Parathyroid adenoma (tissue), 2 donors: ENCODE measurements at regions not wholly inside any gene's neighbourhood (a gene's known extent, or its start where the extent isn't known, plus 50 kb on each side); places are given as distances from the start of the nearest gene placed in this dataset.

ENCODE experiments used
- H2AFZ ChIP-seq: fragments of 300-600 bp; sonication (generic); one replicate; pipeline ENCODE4 v1.7.0; 2017; ENCODE audit warnings: antibody characterized with exemption, mild to moderate bottlenecking
- H3K27ac ChIP-seq: fragments of 300-600 bp; sonication (generic); one replicate; pipeline ENCODE4 v1.7.0; 2017
- H3K27me3 ChIP-seq: fragments of 300-600 bp; sonication (generic); one replicate; pipeline ENCODE4 v1.7.0; 2017; ENCODE audit warnings: low read length; ENCODE audit not compliant: control insufficient read depth, insufficient read depth
- H3K36me3 ChIP-seq: fragments of 300-600 bp; sonication (generic); one replicate; pipeline ENCODE4 v1.7.0; 2017; ENCODE audit warnings: low read length; ENCODE audit not compliant: control insufficient read depth, insufficient read depth
- H3K4me1 ChIP-seq: fragments of 300-600 bp; sonication (generic); one replicate; pipeline ENCODE4 v1.7.0; 2017; ENCODE audit warnings: control low read depth
- H3K4me2 ChIP-seq: fragments of 300-600 bp; sonication (generic); one replicate; pipeline ENCODE4 v1.7.0; 2017; ENCODE audit warnings: low read length
- H3K4me3 ChIP-seq: fragments of 300-600 bp; sonication (generic); one replicate; pipeline ENCODE4 v1.7.0; 2017; ENCODE audit warnings: low read depth, low read length
- H3K79me2 ChIP-seq: fragments of 300-600 bp; sonication (generic); one replicate; pipeline ENCODE4 v1.7.0; 2017; ENCODE audit warnings: control low read depth
- H3K9ac ChIP-seq: fragments of 300-600 bp; sonication (generic); one replicate; pipeline ENCODE4 v1.7.0; 2017; ENCODE audit warnings: mild to moderate bottlenecking
- H3K9me3 ChIP-seq: fragments of 300-600 bp; sonication (generic); one replicate; pipeline ENCODE4 v1.7.0; 2017; ENCODE audit warnings: low read length; ENCODE audit not compliant: control insufficient read depth
- CTCF ChIP-seq: fragments of 300-600 bp; sonication (generic); IDR thresholded peaks from one replicate; pipeline ENCODE4 v1.7.0; 2017; ENCODE audit warnings: antibody characterized with exemption, mild to moderate bottlenecking
- donor health status: primary hyperparathyroidism.

- H3K36me3 ChIP-seq = no peaks in the 10 kb centered on the region
- peaks cover 32% of the 10 kb centered on the region for H3K79me2 ChIP-seq
- no peak overlapping the region for H3K4me2 ChIP-seq
- H2AFZ ChIP-seq = no peak overlapping the region
- H3K4me1 ChIP-seq = peaks cover 18% of the 10 kb centered on the region
- no peak overlapping the region for H3K4me3 ChIP-seq
- no peaks in the 10 kb centered on the region for H3K9me3 ChIP-seq
- no peak overlapping the region for H3K9ac ChIP-seq
- H3K27ac ChIP-seq = no peak overlapping the region
- no peak for TF ChIP-seq CTCF
- H3K27me3 ChIP-seq = no peaks in the 10 kb centered on the region
Measured at GRCh38 chr15:29475096-29475495, 205.5 kb upstream of the NSMCE3 start.

GRCh38 chr15:29473621-29474105, 204.0 kb upstream of the NSMCE3 start:
- H3K4me3 ChIP-seq = no peak overlapping the region
- H3K9ac ChIP-seq = no peak overlapping the region
- H3K9me3 ChIP-seq = no peaks in the 10 kb centered on the region
- H3K4me2 ChIP-seq = no peak overlapping the region
- H3K4me1 ChIP-seq = peaks cover 20% of the 10 kb centered on the region
- H3K79me2 ChIP-seq = peaks cover 32% of the 10 kb centered on the region
- no peaks in the 10 kb centered on the region for H3K36me3 ChIP-seq
- peak overlapping the region; percentile 29 for H3K27ac ChIP-seq
- no peak overlapping the region for H2AFZ ChIP-seq
- no peak for TF ChIP-seq CTCF
- no peaks in the 10 kb centered on the region for H3K27me3 ChIP-seq

- Histone ChIP-seq H3K36me3 (no peaks in the 10 kb centered on the region), H2AFZ (no peak overlapping the region), H3K4me1 (peaks cover 20% of the 10 kb centered on the region), H3K4me2 (no peak overlapping the region), H3K27ac (peak overlapping the region; percentile 29), H3K79me2 (peaks cover 32% of the 10 kb centered on the region), H3K27me3 (no peaks in the 10 kb centered on the region), H3K4me3 (no peak overlapping the region), H3K9ac (no peak overlapping the region), H3K9me3 (no peaks in the 10 kb centered on the region)
- TF ChIP-seq CTCF = no peak
Measured at GRCh38 chr15:29472901-29473445, 203.4 kb upstream of the NSMCE3 start.

- Histone ChIP-seq H3K79me2 (peaks cover 32% of the 10 kb centered on the region), H3K27ac (peak overlapping the region; percentile 11), H3K36me3 (no peaks in the 10 kb centered on the region), H3K4me1 (peaks cover 19% of the 10 kb centered on the region), H3K4me3 (no peak overlapping the region), H3K9ac (no peak overlapping the region), H3K27me3 (no peaks in the 10 kb centered on the region), H3K9me3 (no peaks in the 10 kb centered on the region), H2AFZ (no peak overlapping the region), H3K4me2 (no peak overlapping the region)
- no peak for TF ChIP-seq CTCF
Measured at GRCh38 chr15:29471757-29472156, 202.1 kb upstream of the NSMCE3 start.

- Histone ChIP-seq H2AFZ (no peak overlapping the region), H3K36me3 (no peaks in the 10 kb centered on the region), H3K4me2 (no peak overlapping the region), H3K27me3 (no peaks in the 10 kb centered on the region), H3K79me2 (peaks cover 28% of the 10 kb centered on the region), H3K4me1 (peaks cover 18% of the 10 kb centered on the region), H3K27ac (peak overlapping the region; percentile 92), H3K9me3 (no peaks in the 10 kb centered on the region), H3K4me3 (no peak overlapping the region), H3K9ac (no peak overlapping the region)
- TF ChIP-seq CTCF = no peak
Measured at GRCh38 chr15:29471306-29471705, 201.7 kb upstream of the NSMCE3 start.
